A549 (cell line): ENCODE measurements at regions not wholly inside any gene's neighbourhood (a gene's known extent, or its start where the extent isn't known, plus 50 kb on each side); places are given as distances from the start of the nearest gene placed in this dataset.

ENCODE experiments used
- ATAC-seq, 2 experiments: fragments of 200-7000 bp in 1 of 2; fragments of >200 bp in 1 of 2; cut with Nextera tagmentation in 1 of 2; cut with Tn5 transposase in 1 of 2; 3 replicates each; pipeline versions ENCODE4 v1.8.0 to v1.9.1; 2018 to 2020; ENCODE audit warnings: mild to moderate bottlenecking in 1 of 2, moderate library complexity in 1 of 2
- CTCF ChIA-PET: fragments of 300-600 bp; sonication (Branson Sonifier 250); formaldehyde crosslinking; extraction: SDS; loops from one replicate; lab custom pipeline; 2021; ENCODE audit warnings: antibody characterized with exemption, inconsistent platforms; lab: Yijun Ruan, JAX
- POLR2A ChIA-PET: fragments of 350-600 bp; formaldehyde crosslinking; extraction: SDS; loops from one replicate; lab custom pipeline; 2021; ENCODE audit warnings: antibody characterized with exemption, inconsistent platforms; lab: Yijun Ruan, JAX
- DNase-seq, 2 experiments: peaks; one replicate each; pipeline versions ENCODE4 v3.0.0 to v3.0.0-alpha.2; 2011 to 2016; ENCODE audit warnings: low read depth in 1 of 2, low spot score in 1 of 2
- FAIRE-seq: peaks from 2 replicates; lab custom pipeline; 2011; peaks lifted over from hg19 to GRCh38; lab: Jason Lieb, UNC
- H3K27ac ChIP-seq, 2 experiments: fragments of >200 bp; sonication (Bioruptor Twin); formaldehyde crosslinking; 3 replicates each; pipeline ENCODE4 v1.5.1; 2016 to 2017
- H3K4me1 ChIP-seq: fragments of >200 bp; sonication (Bioruptor Twin); formaldehyde crosslinking; 3 replicates; pipeline ENCODE4 v1.6.1; 2016
- H3K4me2 ChIP-seq: fragments of >200 bp; sonication (Bioruptor Twin); formaldehyde crosslinking; 3 replicates; pipeline ENCODE4 v1.6.1; 2016
- H3K4me3 ChIP-seq: fragments of >200 bp; sonication (Bioruptor Twin); formaldehyde crosslinking; 3 replicates; pipeline ENCODE4 v1.5.1; 2016
- H3K9me3 ChIP-seq: fragments of >200 bp; sonication (Bioruptor Twin); formaldehyde crosslinking; 3 replicates; pipeline ENCODE4 v1.6.1; 2016
- BHLHE40 ChIP-seq: IDR thresholded peaks from 2 replicates; pipeline ENCODE4 v1.6.1; 2012; ENCODE audit warnings: low read depth, low read length, inconsistent platforms
- CBX2 ChIP-seq: fragments of 200-600 bp; sonication (generic); IDR thresholded peaks from 2 replicates; pipeline ENCODE4 v1.6.1; 2016; ENCODE audit warnings: low read depth, mild to moderate bottlenecking, borderline replicate concordance
- CBX8 ChIP-seq: fragments of 200-600 bp; sonication (generic); IDR thresholded peaks from 2 replicates; pipeline ENCODE4 v1.6.1; 2016
- CHD2 ChIP-seq: fragments of 150-350 bp; IDR thresholded peaks from 2 replicates; pipeline ENCODE4 v1.6.1; 2014; ENCODE audit warnings: low read length; ENCODE audit not compliant: partially characterized antibody
- EHF ChIP-seq: fragments of 250-450 bp; sonication (Bioruptor Pico); IDR thresholded peaks from 2 replicates; pipeline ENCODE4 v1.5.0; 2020; ENCODE audit warnings: mild to moderate bottlenecking
- EHMT2 ChIP-seq: fragments of 200-600 bp; sonication (generic); IDR thresholded peaks from 2 replicates; pipeline ENCODE4 v1.6.1; 2016; ENCODE audit warnings: antibody characterized with exemption, low read depth, mild to moderate bottlenecking, moderate library complexity
- ESRRA ChIP-seq: fragments of 150-350 bp; IDR thresholded peaks from 2 replicates; pipeline ENCODE4 v1.6.1; 2014; ENCODE audit warnings: mild to moderate bottlenecking, low read length, borderline replicate concordance
- FOSL2 ChIP-seq, 2 experiments: fragments of 450-650 bp in 1 of 2; fragments of >200 bp in 1 of 2; sonication (Bioruptor Twin) in 1 of 2; formaldehyde crosslinking; IDR thresholded peaks; 2 replicates each; pipeline versions ENCODE4 v1.5.0 to v1.6.1; 2016 to 2020; ENCODE audit warnings: mild to moderate bottlenecking in 1 of 2, moderate library complexity in 1 of 2
- GATA3 ChIP-seq: IDR thresholded peaks from 2 replicates; pipeline ENCODE4 v1.6.1; 2012; ENCODE audit warnings: borderline replicate concordance
- HMGXB4 ChIP-seq: fragments of 250-450 bp; sonication (Bioruptor Pico); IDR thresholded peaks from 2 replicates; pipeline ENCODE4 v1.5.0; 2021; ENCODE audit warnings: mild to moderate bottlenecking, moderate library complexity, borderline replicate concordance
- HOXA7 ChIP-seq: fragments of 250-450 bp; sonication (Bioruptor Pico); IDR thresholded peaks from 2 replicates; pipeline ENCODE4 v1.5.0; 2020; ENCODE audit warnings: mild to moderate bottlenecking, moderate library complexity
- MAZ ChIP-seq: fragments of 150-350 bp; IDR thresholded peaks from 2 replicates; pipeline ENCODE4 v1.6.1; 2014; ENCODE audit warnings: antibody characterized with exemption, low read depth, low read length, borderline replicate concordance
- NPAS2 ChIP-seq: fragments of 250-450 bp; sonication (Bioruptor Pico); IDR thresholded peaks from 2 replicates; pipeline ENCODE4 v1.8.0; 2022; ENCODE audit warnings: mild to moderate bottlenecking, moderate library complexity, borderline replicate concordance
- NR3C1 ChIP-seq: fragments of >200 bp; sonication (Bioruptor Twin); formaldehyde crosslinking; IDR thresholded peaks from 3 replicates; pipeline ENCODE4 v1.6.1; 2017
- POLR2AphosphoS2 ChIP-seq: conservative IDR thresholded peaks from 2 replicates; pipeline ENCODE4 v1.6.1; 2012; ENCODE audit warnings: low read length, improper control_type of control experiment, inconsistent platforms
- RARB ChIP-seq: fragments of 250-450 bp; sonication (Bioruptor Pico); IDR thresholded peaks from 2 replicates; pipeline ENCODE4 v1.8.0; 2021; ENCODE audit warnings: mild to moderate bottlenecking, moderate library complexity
- SMC3 ChIP-seq: fragments of >200 bp; sonication (Bioruptor Twin); formaldehyde crosslinking; IDR thresholded peaks from 3 replicates; pipeline ENCODE4 v1.6.1; 2018; ENCODE audit warnings: inconsistent platforms
- SREBF2 ChIP-seq: fragments of 450-650 bp; IDR thresholded peaks from 2 replicates; pipeline ENCODE4 v1.6.1; 2014; ENCODE audit warnings: mild to moderate bottlenecking, moderate library complexity
- TFCP2L1 ChIP-seq: fragments of 250-450 bp; sonication (Bioruptor Pico); IDR thresholded peaks from 2 replicates; pipeline ENCODE4 v1.5.0; 2021; ENCODE audit warnings: mild to moderate bottlenecking
- ZFP36 ChIP-seq: fragments of 450-650 bp; IDR thresholded peaks from 2 replicates; pipeline ENCODE4 v1.6.1; 2014; ENCODE audit warnings: borderline replicate concordance; ENCODE audit not compliant: partially characterized antibody
- ZSCAN20 ChIP-seq: fragments of 250-450 bp; sonication (Bioruptor Pico); IDR thresholded peaks from 2 replicates; pipeline ENCODE4 v1.8.0; 2022; ENCODE audit warnings: mild to moderate bottlenecking, moderate library complexity
- WGBS: methylation state at CpG from one replicate; pipeline ENCODE4 v1.1.6; 2017; ENCODE audit errors: missing lambda C conversion rate; 5-methylcytosine and 5-hydroxymethylcytosine counted together
- TF ChIP-seq, protein P1 (sequence below): IDR thresholded peaks from 2 replicates; pipeline ENCODE4 v1.6.1; 2012
- TF ChIP-seq, protein P2 (sequence below): fragments of 450-650 bp; IDR thresholded peaks from 2 replicates; pipeline ENCODE4 v1.6.1; 2014; ENCODE audit warnings: antibody characterized with exemption
- TF ChIP-seq, protein P3 (sequence below): fragments of >200 bp; sonication (Bioruptor Twin); formaldehyde crosslinking; IDR thresholded peaks from 3 replicates; pipeline ENCODE4 v1.5.1; 2016

- TF ChIP-seq ESRRA = no peak
- TF ChIP-seq CHD2 = no peak
These were observed 408.7 kb upstream of the PSMD7 start (continued) for GRCh38 chr16:73887911-73888310.

GRCh38 chr16:73886426-73886825 is 410.2 kb upstream of the PSMD7 start:
- FAIRE-seq (no peak), DNase-seq (no peak), ATAC-seq (no peak)
- Histone ChIP-seq H3K4me2 (no peak overlapping the region), H3K4me3 (no peak overlapping the region), H3K4me1 (no peaks in the 10 kb centered on the region), H3K9me3 (0 out of 3 replicates have a peak, but pooled peaks cover 3% of the 10 kb centered on the region), H3K27ac (no peak overlapping the region)
- 27% methylated on average over 10 of the region's 10 CpGs for WGBS
- ChIA-PET CTCF (interaction anchor here (2.6 kb wide), 1 partner anchor 8 kb away, joined by 12 read pairs; no protein-coding TSS in a partner anchor), POLR2A (no interaction called here)
- TF ChIP-seq CBX2 (no peak), CBX8 (peak; percentile 77)
- TF ChIP-seq, protein P1, sequence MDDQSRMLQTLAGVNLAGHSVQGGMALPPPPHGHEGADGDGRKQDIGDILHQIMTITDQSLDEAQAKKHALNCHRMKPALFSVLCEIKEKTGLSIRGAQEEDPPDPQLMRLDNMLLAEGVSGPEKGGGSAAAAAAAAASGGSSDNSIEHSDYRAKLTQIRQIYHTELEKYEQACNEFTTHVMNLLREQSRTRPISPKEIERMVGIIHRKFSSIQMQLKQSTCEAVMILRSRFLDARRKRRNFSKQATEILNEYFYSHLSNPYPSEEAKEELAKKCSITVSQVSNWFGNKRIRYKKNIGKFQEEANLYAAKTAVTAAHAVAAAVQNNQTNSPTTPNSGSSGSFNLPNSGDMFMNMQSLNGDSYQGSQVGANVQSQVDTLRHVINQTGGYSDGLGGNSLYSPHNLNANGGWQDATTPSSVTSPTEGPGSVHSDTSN = no peak

DNA sequence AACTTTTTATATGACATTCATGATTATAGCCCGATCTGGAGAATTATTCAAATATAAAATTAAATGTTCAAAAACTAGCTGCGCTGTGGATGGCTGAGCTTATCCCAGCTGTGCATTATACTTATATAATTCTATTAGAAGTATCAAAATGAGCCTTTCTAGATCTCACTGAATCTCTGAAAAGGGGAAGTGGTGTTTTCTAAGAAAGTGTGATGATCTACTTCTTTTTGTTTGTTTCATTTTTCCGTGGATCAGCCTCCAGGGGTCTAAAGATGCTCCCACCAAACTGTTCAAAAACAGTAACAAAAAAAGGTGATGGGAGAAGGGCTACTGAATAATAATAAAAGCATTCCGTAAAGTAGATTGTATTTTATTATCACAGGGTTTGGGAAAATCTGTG is 411.3 kb upstream of the PSMD7 start:
- H3K27ac ChIP-seq = no peak overlapping the region
- H3K4me1 ChIP-seq = no peaks in the 10 kb centered on the region
- DNase-seq = no peak
- TF ChIP-seq SMC3 (no peak), SREBF2 (no peak), GATA3 (no peak), ZSCAN20 (CRISPR knock-in tag) (no peak), RARB (CRISPR knock-in tag) (no peak), CBX8 (no peak; the same call in 1 of the 2 replicates), EHF (no peak), ZFP36 (no peak), BHLHE40 (no peak), FOSL2 (IDR thresholded peaks at IDR 0.05) (no peak), FOSL2 (CRISPR knock-in tag; IDR thresholded peaks at IDR 0.05) (no peak), NR3C1 (no peak)
- CTCF ChIA-PET = no interaction called here
- no peak for FAIRE-seq
- H3K9me3 ChIP-seq = 0 out of 3 replicates have a peak, but pooled peaks cover 2% of the 10 kb centered on the region
- H3K4me2 ChIP-seq = no peak overlapping the region
- no peak for ATAC-seq
- no peak overlapping the region for H3K4me3 ChIP-seq
- POLR2A ChIA-PET = no interaction called here
- 26% methylated on average over 4 of the region's 4 CpGs for WGBS

DNA sequence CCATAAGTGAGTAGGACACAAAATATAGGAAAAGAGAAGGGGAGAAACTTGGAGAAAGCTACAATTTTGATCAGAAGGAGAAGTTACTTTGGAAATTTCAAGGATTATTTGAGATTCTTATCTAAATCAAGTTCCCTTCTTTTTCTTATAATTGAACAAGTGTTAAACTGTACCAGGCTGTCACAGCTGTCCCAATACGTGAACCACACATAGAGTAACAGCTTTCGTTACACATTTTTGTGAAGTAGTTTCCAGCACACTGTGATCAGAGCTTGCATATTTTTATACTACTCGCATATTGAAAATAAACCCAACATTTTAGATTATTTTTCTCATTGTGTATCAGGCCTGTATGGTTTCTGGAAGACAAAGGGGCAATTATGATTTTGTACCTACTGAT is 412.8 kb upstream of the PSMD7 start:
- POLR2A ChIA-PET = no interaction called here
- ATAC-seq (no peak), DNase-seq (no peak), FAIRE-seq (no peak)
- Histone ChIP-seq H3K9me3 (no peaks in the 10 kb centered on the region), H3K4me3 (no peak overlapping the region), H3K4me2 (no peak overlapping the region), H3K4me1 (no peaks in the 10 kb centered on the region), H3K27ac (no peak overlapping the region)
- 6% methylated on average over 3 of the region's 3 CpGs for WGBS
- no peak for TF ChIP-seq HOXA7 (CRISPR knock-in tag)
- no peak for TF ChIP-seq HMGXB4 (CRISPR knock-in tag)
- CTCF ChIA-PET = interaction anchor here (0.9 to 2.0 kb wide), 4 partner anchors 8 to 1642 kb away, joined by 3 to 7 read pairs (median 4); no protein-coding TSS in a partner anchor

DNA sequence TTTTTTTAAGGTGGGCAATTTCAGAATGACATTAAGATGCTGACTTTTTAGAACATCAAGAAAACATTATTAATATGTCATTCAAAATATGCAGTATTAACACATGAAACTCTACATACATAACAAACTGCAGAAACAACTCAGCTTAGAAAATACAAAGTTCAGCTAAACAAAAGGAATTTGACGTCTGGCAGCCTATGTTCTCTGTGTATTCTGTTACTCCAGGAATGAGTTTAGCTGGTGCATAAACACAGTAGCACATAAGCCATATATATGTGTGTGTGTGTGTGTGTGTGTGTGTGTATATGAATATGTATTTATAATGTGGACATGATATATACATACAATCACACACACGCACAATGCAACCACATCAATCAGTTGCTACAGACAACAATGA is 413.5 kb upstream of the PSMD7 start:
- FAIRE-seq = no peak
- CTCF ChIA-PET = interaction anchor here (1.1 to 2.0 kb wide), 3 partner anchors 8 to 317 kb away, joined by 3 to 7 read pairs (median 5); no protein-coding TSS in a partner anchor
- POLR2A ChIA-PET = no interaction called here
- Histone ChIP-seq H3K9me3 (no peaks in the 10 kb centered on the region), H3K4me1 (no peaks in the 10 kb centered on the region), H3K27ac (no peak overlapping the region), H3K4me3 (no peak overlapping the region), H3K4me2 (no peak overlapping the region)
- WGBS = 13% methylated on average over 2 of the region's 2 CpGs
- no peak for ATAC-seq
- no peak for DNase-seq
- TF ChIP-seq CBX2 (no peak), EHF (no peak), HOXA7 (CRISPR knock-in tag) (no peak), ZSCAN20 (CRISPR knock-in tag) (no peak), POLR2AphosphoS2 (no peak), ESRRA (no peak), MAZ (no peak), EHMT2 (no peak), TFCP2L1 (no peak), NPAS2 (CRISPR knock-in tag) (no peak), CBX8 (no peak), FOSL2 (IDR thresholded peaks at IDR 0.05) (no peak), FOSL2 (CRISPR knock-in tag; IDR thresholded peaks at IDR 0.05) (no peak)
- TF ChIP-seq, protein P2, sequence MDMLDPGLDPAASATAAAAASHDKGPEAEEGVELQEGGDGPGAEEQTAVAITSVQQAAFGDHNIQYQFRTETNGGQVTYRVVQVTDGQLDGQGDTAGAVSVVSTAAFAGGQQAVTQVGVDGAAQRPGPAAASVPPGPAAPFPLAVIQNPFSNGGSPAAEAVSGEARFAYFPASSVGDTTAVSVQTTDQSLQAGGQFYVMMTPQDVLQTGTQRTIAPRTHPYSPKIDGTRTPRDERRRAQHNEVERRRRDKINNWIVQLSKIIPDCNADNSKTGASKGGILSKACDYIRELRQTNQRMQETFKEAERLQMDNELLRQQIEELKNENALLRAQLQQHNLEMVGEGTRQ = no peak
- TF ChIP-seq, protein P3, sequence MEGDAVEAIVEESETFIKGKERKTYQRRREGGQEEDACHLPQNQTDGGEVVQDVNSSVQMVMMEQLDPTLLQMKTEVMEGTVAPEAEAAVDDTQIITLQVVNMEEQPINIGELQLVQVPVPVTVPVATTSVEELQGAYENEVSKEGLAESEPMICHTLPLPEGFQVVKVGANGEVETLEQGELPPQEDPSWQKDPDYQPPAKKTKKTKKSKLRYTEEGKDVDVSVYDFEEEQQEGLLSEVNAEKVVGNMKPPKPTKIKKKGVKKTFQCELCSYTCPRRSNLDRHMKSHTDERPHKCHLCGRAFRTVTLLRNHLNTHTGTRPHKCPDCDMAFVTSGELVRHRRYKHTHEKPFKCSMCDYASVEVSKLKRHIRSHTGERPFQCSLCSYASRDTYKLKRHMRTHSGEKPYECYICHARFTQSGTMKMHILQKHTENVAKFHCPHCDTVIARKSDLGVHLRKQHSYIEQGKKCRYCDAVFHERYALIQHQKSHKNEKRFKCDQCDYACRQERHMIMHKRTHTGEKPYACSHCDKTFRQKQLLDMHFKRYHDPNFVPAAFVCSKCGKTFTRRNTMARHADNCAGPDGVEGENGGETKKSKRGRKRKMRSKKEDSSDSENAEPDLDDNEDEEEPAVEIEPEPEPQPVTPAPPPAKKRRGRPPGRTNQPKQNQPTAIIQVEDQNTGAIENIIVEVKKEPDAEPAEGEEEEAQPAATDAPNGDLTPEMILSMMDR = no peak
